ENCODE measurements at regions not wholly inside any gene's neighbourhood (a gene's known extent, or its start where the extent isn't known, plus 50 kb on each side); places are given as distances from the start of the nearest gene placed in this dataset.

DNA sequence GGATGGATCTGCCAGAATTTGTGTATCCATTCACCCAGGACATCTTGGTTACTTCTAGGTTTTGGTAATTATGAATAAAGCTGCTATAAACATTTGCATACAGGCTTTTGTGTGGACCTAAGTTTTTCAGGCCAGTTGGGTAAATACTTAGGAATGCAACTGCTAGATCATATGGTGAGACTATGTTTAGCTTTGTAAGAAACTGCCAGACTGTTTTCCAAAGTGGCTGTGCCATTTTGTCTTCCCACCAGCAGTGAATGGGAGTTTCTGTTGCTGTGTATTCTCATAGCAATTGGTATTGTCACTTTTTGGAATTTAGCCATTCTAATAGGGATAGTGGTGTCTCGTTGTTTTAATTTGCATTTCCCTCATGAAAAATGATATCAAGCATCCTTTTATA lies 133.0 kb downstream of the KIF26A start:
- no peak for DNase-seq (ENCODE audit: low read depth in 1 of 2, low spot score in 1 of 2)

DNA sequence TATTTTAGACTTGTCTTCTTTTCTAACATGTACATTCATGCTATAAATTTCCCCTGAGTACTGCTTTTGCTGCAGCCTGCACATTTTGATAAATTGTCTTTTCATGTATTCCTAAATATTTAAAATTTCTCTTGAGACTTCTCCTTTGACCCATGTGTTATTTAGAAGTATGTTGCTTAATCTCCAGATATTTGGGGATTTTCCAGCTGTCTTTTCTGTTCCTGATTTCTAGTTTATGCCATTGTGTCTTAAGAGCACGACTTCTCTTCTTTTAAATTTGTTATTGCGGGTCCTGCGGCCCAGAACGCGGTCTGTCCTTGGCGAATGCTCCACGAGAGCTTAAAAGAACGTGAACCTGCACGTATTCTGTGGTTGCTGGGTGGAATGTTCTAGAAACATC lies 136.4 kb downstream of the KIF26A start:
- no peak for DNase-seq (ENCODE audit: low read depth in 1 of 2, low spot score in 1 of 2)

GRCh38 chr14:104277416-104278213 lies 139.2 kb downstream of the KIF26A start:
- DNase-seq (ENCODE audit: low read depth in 1 of 2, low spot score in 1 of 2) = peak in 1 of 2 donors; percentile 3

DNA sequence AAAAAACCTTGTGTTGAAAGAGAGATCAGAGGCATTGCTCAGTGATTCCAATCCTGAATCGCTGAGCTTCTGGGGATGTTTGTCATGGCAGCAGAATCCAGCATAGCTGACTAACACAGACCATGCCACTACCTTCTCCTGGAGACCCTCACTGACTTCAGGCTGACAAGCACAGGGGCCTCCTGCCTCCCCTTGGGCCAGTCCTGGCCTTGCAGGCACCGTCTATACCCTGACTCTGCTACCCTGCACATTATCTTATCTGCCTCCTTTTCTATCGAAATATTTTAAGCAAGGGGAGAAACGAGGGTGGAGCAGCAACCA lies 139.8 kb downstream of the KIF26A start:
- DNase-seq (ENCODE audit: low read depth in 1 of 2, low spot score in 1 of 2) = no peak

- DNase-seq (ENCODE audit: low read depth in 1 of 2, low spot score in 1 of 2) = peak in 1 of 2 donors; percentile 2
These were observed 141.9 kb downstream of the KIF26A start for GRCh38 chr14:104280085-104280901.

DNA sequence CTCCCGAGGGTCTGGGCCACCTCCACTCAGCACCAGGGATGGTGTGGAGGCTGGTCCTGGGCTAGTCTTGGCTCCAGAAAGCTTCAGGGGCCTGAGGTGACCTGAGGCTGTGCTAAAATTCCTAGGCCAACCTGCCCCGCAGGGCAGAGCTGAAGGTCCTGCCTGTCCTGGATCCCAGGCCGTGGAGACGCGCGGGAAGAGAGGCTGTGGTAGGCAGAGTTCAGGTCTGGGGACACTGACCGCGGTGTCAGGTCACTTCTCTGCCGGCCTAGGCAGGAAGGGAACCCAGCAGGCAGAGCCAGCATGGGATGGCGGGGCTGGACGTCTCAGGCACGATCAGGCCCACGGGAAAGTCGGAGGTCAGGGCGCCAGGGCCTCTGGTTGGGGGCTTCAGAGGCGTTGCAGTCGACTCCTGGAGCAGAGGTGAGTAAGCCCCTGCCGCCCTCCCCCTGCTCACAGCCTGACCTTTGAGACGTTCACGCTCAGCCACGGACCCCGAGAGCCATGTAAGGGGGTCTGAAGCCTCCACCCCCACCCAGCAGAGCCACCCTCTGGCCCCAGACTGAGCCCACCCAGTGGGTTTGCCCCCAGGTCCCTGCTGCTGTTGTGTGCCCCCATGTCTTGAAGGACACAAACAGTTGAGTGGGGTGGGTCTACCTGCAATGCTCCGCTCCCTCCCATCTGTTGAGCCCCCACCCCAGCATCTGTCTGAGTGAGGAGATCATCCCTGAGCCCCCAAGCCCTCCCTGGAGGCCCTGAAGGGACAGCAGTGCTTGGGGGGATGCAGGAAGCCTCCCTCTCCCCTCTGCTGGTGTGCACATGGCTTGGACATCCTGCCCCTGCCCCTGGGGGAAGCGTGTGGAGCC lies 142.7 kb downstream of the KIF26A start:
- peak in 1 of 2 donors; percentile 2 for DNase-seq (ENCODE audit: low read depth in 1 of 2, low spot score in 1 of 2)

DNA sequence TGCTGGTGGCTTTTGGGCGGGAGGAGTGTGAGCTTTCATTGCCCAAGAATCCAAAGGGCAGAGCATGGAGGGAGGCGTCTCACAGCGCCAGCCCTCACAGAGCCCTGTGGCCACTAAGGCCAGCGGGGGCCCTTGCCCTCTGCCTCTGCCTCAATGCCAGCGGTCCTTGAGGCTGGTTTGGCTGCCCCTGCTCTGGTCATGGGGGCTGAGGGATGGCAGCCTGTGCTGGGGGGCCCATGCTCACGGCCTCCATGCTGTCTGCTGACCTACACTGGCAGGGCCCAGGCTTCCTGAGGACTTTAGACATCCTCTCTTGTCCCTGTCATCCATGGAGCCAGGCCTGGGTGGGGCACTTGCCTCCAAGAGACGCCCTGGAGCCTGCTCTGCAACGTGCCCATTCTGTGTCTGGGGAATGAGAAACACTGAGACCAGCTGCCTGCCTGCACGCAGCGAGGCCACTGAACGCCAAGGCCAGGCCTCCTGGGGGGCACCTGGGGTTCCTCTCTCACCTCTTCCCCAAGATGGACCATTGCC lies 143.4 kb downstream of the KIF26A start:
- no peak for DNase-seq (ENCODE audit: low read depth in 1 of 2, low spot score in 1 of 2)

GRCh38 chr14:104282332-104283196 lies 144.2 kb downstream of the KIF26A start:
- DNase-seq (ENCODE audit: low read depth in 1 of 2, low spot score in 1 of 2) = no peak

GRCh38 chr14:104283197-104284106 lies 145.1 kb downstream of the KIF26A start:
- no peak for DNase-seq (ENCODE audit: low read depth in 1 of 2, low spot score in 1 of 2)

GRCh38 chr14:104284107-104284592 lies 145.8 kb downstream of the KIF26A start:
- no peak for DNase-seq (ENCODE audit: low read depth in 1 of 2, low spot score in 1 of 2)

GRCh38 chr14:104284636-104285507 lies 146.5 kb downstream of the KIF26A start:
- DNase-seq (ENCODE audit: low read depth in 1 of 2, low spot score in 1 of 2) = no peak

- no peak for DNase-seq (ENCODE audit: low read depth in 1 of 2, low spot score in 1 of 2)
These were observed 147.1 kb downstream of the KIF26A start for GRCh38 chr14:104285508-104285840.

- DNase-seq (ENCODE audit: low read depth in 1 of 2, low spot score in 1 of 2) = no peak
These were observed 147.7 kb downstream of the KIF26A start for GRCh38 chr14:104286086-104286485.

GRCh38 chr14:104286496-104286895 lies 148.1 kb downstream of the KIF26A start:
- no peak for DNase-seq (ENCODE audit: low read depth in 1 of 2, low spot score in 1 of 2)

- no peak for DNase-seq (ENCODE audit: low read depth in 1 of 2, low spot score in 1 of 2)
These were observed 149.1 kb downstream of the KIF26A start for GRCh38 chr14:104287301-104288009.

DNA sequence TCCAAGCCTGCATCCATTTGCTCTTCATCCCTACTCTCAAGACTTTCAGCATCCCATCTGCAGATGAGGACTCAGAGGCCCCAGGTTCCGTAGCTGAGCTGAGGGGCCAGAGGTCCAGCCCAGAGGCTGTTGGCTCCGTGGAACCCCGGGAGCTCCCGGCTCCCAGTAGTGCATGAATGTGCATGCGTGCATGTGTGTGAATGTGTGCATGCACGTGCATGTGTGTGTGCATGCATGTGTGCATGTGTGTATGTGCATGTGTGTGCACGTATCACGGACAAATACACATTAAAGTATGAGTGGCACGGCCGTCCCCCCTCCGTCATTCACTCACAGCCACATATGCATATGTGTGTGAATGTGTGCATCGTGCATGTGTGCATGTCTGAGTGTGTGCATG lies 149.9 kb downstream of the KIF26A start:
- no peak for DNase-seq (ENCODE audit: low read depth in 1 of 2, low spot score in 1 of 2)

DNA sequence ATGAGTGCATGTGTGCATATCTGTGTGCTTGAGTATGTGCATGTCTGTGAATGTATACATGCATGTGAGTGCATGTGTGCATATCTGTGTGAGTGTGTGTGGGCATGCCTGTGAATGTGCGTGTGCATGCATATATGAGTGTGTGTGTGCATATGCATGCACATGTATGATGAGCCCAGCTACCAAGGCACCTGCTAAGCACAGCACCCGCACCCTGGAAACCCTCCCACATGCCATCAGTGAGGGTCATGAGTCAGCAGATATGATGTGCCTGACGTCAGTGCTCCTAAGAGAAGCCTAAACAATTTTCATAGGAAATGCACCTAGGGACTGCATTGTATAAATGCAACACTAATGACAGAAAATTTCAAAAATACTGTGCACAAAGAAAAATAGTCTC lies 151.1 kb downstream of the KIF26A start:
- no peak for DNase-seq (ENCODE audit: low read depth in 1 of 2, low spot score in 1 of 2)
